OCI-LY7 (cell line): ENCODE measurements at regions not wholly inside any gene's neighbourhood (a gene's known extent, or its start where the extent isn't known, plus 50 kb on each side); places are given as distances from the start of the nearest gene placed in this dataset.
A peak's percentile ranks its signal among the peaks of the same experiment; 100 is the strongest.

Experiments used
- BruUV-seq: library from RNA; stranded (reverse); fragments of 400-500 nt; replicated peaks from 2 replicates; lab custom pipeline; 2021; lab: Mats Ljungman, UMichigan
- CTCF ChIA-PET: fragments of 300-600 bp; sonication (Branson Sonifier 250); formaldehyde crosslinking; loops from one replicate; lab custom pipeline; 2022; ENCODE audit warnings: antibody characterized with exemption; ENCODE audit not compliant: unreplicated experiment; lab: Charles Lee
- POLR2A ChIA-PET: fragments of 300-600 bp; sonication (Branson Sonifier 250); formaldehyde crosslinking; loops from one replicate; lab custom pipeline; 2022; ENCODE audit warnings: antibody characterized with exemption; lab: Charles Lee
- DNase-seq: peaks from one replicate; pipeline ENCODE4 v3.0.0-alpha.2; 2015; ENCODE audit warnings: low spot score
- H2AFZ ChIP-seq: fragments of 200-600 bp; sonication (generic), shearing (Covaris generic); 2 replicates; pipeline ENCODE4 v1.6.1; 2014; ENCODE audit warnings: mild to moderate bottlenecking, antibody characterized with exemption, low read length, moderate library complexity
- H3K27ac ChIP-seq: fragments of 200-600 bp; sonication (generic); 2 replicates; pipeline ENCODE4 v1.5.1; 2014; ENCODE audit warnings: mixed run types, low read depth, mild to moderate bottlenecking, moderate library complexity, low read length, inconsistent platforms; ENCODE audit not compliant: poor library complexity, severe bottlenecking
- H3K36me3 ChIP-seq: fragments of 200-600 bp; sonication (generic); 2 replicates; pipeline ENCODE4 v1.6.1; 2014; ENCODE audit warnings: mild to moderate bottlenecking, antibody characterized with exemption, low read length, moderate library complexity, mixed read lengths; ENCODE audit not compliant: insufficient read depth
- H3K4me1 ChIP-seq: fragments of 200-600 bp; sonication (generic); 2 replicates; pipeline ENCODE4 v1.5.1; 2014; ENCODE audit warnings: mild to moderate bottlenecking, low read length; ENCODE audit not compliant: insufficient read depth, poor library complexity, severe bottlenecking
- H3K4me2 ChIP-seq: fragments of 200-600 bp; sonication (generic); 2 replicates; pipeline ENCODE4 v1.6.1; 2014; ENCODE audit warnings: mild to moderate bottlenecking, low read length
- H3K4me3 ChIP-seq: fragments of 200-600 bp; sonication (generic); 2 replicates; pipeline ENCODE4 v1.5.1; 2014; ENCODE audit warnings: mild to moderate bottlenecking, low read depth, low read length; ENCODE audit not compliant: poor library complexity, severe bottlenecking
- H3K79me2 ChIP-seq: fragments of 200-600 bp; sonication (generic); 2 replicates; pipeline ENCODE4 v1.6.1; 2016; ENCODE audit warnings: low read depth, mild to moderate bottlenecking, low read length, moderate library complexity, mixed read lengths; ENCODE audit not compliant: insufficient read depth
- H3K9me2 ChIP-seq: fragments of 200-600 bp; sonication (generic); 2 replicates; pipeline ENCODE4 v1.6.1; 2016; ENCODE audit warnings: mild to moderate bottlenecking, low read length, mixed read lengths; ENCODE audit not compliant: insufficient read depth
- H3K9me3 ChIP-seq: fragments of 200-600 bp; sonication (generic); 2 replicates; pipeline ENCODE4 v1.6.1; 2014; ENCODE audit warnings: mild to moderate bottlenecking, mixed run types, low read length, mixed read lengths
- H4K20me1 ChIP-seq: fragments of 200-600 bp; sonication (generic); 2 replicates; pipeline ENCODE4 v1.6.1; 2014; ENCODE audit warnings: mild to moderate bottlenecking, antibody characterized with exemption, low read length, moderate library complexity, mixed read lengths; ENCODE audit not compliant: insufficient read depth
- EZH2phosphoT487 ChIP-seq: fragments of 200-600 bp; sonication (generic); IDR thresholded peaks from 2 replicates; pipeline ENCODE4 v1.6.1; 2018; ENCODE audit warnings: low read depth, borderline replicate concordance, mild to moderate bottlenecking, mixed run types, antibody characterized with exemption, low read length, moderate library complexity, mixed read lengths
- intact Hi-C: fragments of 100-400 bp; cut with micrococcal nuclease; formaldehyde crosslinking; loops from one replicate; pipeline ENCODE4 v1.10.0; 2022; ENCODE audit not compliant: unreplicated experiment
- TF ChIP-seq, protein P1 (sequence below): fragments of 200-600 bp; sonication (generic); conservative IDR thresholded peaks from 2 replicates; pipeline ENCODE4 v1.5.1; 2014; ENCODE audit warnings: mild to moderate bottlenecking, antibody characterized with exemption, low read length, moderate library complexity, mixed read lengths

DNA sequence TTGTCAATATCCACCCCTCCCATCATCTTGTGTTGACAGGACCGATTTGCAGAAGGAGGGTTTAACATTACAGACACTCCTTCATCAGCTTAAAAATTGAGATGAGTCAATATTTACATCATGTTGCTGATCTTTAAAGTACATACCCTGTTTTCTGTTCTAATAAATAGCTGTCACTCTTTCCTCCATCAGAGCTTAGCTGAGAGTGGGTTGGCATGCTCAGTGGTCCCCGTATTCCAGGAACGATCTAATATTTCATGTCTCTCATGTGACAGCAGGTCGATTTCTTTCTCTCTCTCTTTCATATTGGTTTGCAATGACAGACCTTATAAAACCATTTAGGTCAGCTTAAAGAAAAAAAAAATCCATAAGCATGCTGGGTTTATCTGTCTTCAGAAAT, 950.6 kb downstream of the GALC start:
- Histone ChIP-seq H2AFZ (peak overlapping the region; percentile 92; the same call in 1 of the 2 replicates), H4K20me1 (no peaks in the 10 kb centered on the region), H3K4me3 (no peak overlapping the region), H3K27ac (no peak overlapping the region), H3K79me2 (no peaks in the 10 kb centered on the region), H3K4me2 (peak overlapping the region; percentile 53; the same call in 1 of the 2 replicates), H3K9me2 (no peaks in the 10 kb centered on the region), H3K9me3 (peaks cover 7% of the 10 kb centered on the region; the same call in 1 of the 2 replicates), H3K4me1 (peaks cover 36% of the 10 kb centered on the region), H3K36me3 (no peaks in the 10 kb centered on the region)
- TF ChIP-seq, protein P1, sequence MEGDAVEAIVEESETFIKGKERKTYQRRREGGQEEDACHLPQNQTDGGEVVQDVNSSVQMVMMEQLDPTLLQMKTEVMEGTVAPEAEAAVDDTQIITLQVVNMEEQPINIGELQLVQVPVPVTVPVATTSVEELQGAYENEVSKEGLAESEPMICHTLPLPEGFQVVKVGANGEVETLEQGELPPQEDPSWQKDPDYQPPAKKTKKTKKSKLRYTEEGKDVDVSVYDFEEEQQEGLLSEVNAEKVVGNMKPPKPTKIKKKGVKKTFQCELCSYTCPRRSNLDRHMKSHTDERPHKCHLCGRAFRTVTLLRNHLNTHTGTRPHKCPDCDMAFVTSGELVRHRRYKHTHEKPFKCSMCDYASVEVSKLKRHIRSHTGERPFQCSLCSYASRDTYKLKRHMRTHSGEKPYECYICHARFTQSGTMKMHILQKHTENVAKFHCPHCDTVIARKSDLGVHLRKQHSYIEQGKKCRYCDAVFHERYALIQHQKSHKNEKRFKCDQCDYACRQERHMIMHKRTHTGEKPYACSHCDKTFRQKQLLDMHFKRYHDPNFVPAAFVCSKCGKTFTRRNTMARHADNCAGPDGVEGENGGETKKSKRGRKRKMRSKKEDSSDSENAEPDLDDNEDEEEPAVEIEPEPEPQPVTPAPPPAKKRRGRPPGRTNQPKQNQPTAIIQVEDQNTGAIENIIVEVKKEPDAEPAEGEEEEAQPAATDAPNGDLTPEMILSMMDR, result no peak
- no peak for TF ChIP-seq EZH2phosphoT487
- POLR2A ChIA-PET, result interaction anchor here (0.7 to 4.4 kb wide), 11 partner anchors 8 to 206 kb away, joined by 3 to 21 read pairs (median 5); no protein-coding TSS in a partner anchor
- no peak for DNase-seq
- intact Hi-C loops, result no loop called here
- CTCF ChIA-PET, result interaction anchor here (1.1 kb wide), 1 partner anchor 8 kb away, joined by 5 read pairs; no protein-coding TSS in a partner anchor
- no TSS peak for BruUV-seq

DNA sequence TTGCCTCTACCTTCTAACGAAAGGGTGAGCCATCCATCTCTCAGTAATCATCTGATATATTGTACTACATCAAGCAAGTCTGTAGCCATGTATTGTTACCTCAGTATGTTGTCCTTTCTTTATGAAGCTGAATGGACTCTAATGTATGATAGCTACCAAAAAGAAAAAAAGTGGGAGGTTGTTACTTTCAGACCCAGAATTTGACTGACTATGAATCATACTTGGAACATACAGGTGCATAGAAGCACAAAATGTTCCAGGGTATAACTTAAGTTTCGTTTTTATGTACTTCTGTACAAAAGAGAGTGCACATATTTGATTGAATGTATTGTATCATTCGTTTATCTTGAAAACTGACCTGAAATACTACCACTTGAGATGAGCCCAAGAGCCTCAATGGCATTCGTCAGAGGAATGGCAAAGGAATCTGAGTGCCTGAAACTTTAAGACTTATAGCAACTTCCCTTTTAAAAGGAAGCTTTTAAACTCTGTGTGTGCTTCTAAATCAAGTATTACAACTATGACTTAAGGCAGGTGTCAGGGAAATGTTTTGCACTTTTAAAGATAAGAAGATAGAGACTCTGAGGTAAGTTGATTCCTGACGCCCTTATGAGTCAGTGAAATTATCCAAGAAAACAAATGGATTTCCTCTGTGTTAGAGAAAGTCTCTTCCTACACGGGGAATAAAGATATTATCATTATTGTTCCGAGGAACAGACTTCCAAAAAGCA, 951.5 kb downstream of the GALC start:
- BruUV-seq, result no TSS peak
- Histone ChIP-seq H4K20me1 (no peaks in the 10 kb centered on the region), H3K27ac (peak overlapping the region; percentile 16), H3K4me2 (peak overlapping the region; percentile 53), H3K9me2 (no peaks in the 10 kb centered on the region), H2AFZ (peak overlapping the region; percentile 92), H3K36me3 (no peaks in the 10 kb centered on the region), H3K79me2 (no peaks in the 10 kb centered on the region), H3K4me1 (peaks cover 30% of the 10 kb centered on the region), H3K9me3 (peaks cover 7% of the 10 kb centered on the region; the same call in 1 of the 2 replicates), H3K4me3 (peak overlapping the region; percentile 12)
- intact Hi-C loops, result no loop called here
- peak; percentile 39 for DNase-seq
- TF ChIP-seq, protein P1, result no peak
- no peak for TF ChIP-seq EZH2phosphoT487
- CTCF ChIA-PET, result interaction anchor here (0.6 to 1.1 kb wide), 3 partner anchors 9 to 188 kb away, joined by 3 to 5 read pairs (median 5); no protein-coding TSS in a partner anchor
- POLR2A ChIA-PET, result interaction anchor here (0.7 to 4.4 kb wide), 15 partner anchors 8 to 111 kb away, joined by 3 to 21 read pairs (median 5); no protein-coding TSS in a partner anchor
